Left renal pelvis (tissue), 4 donors: ENCODE measurements at regions not wholly inside any gene's neighbourhood (a gene's known extent, or its start where the extent isn't known, plus 50 kb on each side); places are given as distances from the start of the nearest gene placed in this dataset.

Experiments
- DNase-seq, 4 donors: peaks; one replicate each; pipeline ENCODE4 v3.0.0-alpha.2; 2013; ENCODE audit warnings: low read depth in 4 of 4, low spot score in 3 of 4

- DNase-seq, result peak in 2 of 4 donors; percentile 37 to 42
These were observed 161.6 kb upstream of the FAT1 start for GRCh38 chr4:186885289-186885688.

GRCh38 chr4:186886759-186887158 is 163.1 kb upstream of the FAT1 start:
- DNase-seq, result no peak

- DNase-seq, result no peak
These were observed 163.6 kb upstream of the FAT1 start for GRCh38 chr4:186887291-186887700.

GRCh38 chr4:186887752-186888151 is 164.1 kb upstream of the FAT1 start:
- DNase-seq, result no peak

- DNase-seq, result no peak
These were observed 166.4 kb upstream of the FAT1 start for GRCh38 chr4:186889876-186890643.

- no peak for DNase-seq
These were observed 168.3 kb upstream of the FAT1 start for GRCh38 chr4:186891859-186892486.

- DNase-seq, result no peak
These were observed 174.7 kb upstream of the FAT1 start for GRCh38 chr4:186898367-186898766.

GRCh38 chr4:186900232-186900900 is 176.7 kb upstream of the FAT1 start:
- DNase-seq, result no peak

- DNase-seq, result no peak
These were observed 177.3 kb upstream of the FAT1 start for GRCh38 chr4:186900984-186901383.

GRCh38 chr4:186901850-186902249 is 178.2 kb upstream of the FAT1 start:
- no peak for DNase-seq

GRCh38 chr4:186902361-186902760 is 178.7 kb upstream of the FAT1 start:
- DNase-seq, result no peak

- DNase-seq, result no peak
These were observed 180.4 kb upstream of the FAT1 start for GRCh38 chr4:186904101-186904500.

- no peak for DNase-seq
These were observed 183.1 kb upstream of the FAT1 start for GRCh38 chr4:186906722-186907121.

GRCh38 chr4:186910385-186910784 is 186.7 kb upstream of the FAT1 start:
- DNase-seq, result no peak

GRCh38 chr4:186912606-186913005 is 188.9 kb upstream of the FAT1 start:
- no peak for DNase-seq

- no peak for DNase-seq
These were observed 192.2 kb upstream of the FAT1 start for GRCh38 chr4:186915816-186916215.

- DNase-seq, result no peak
These were observed 193.5 kb upstream of the FAT1 start for GRCh38 chr4:186917136-186917535.

- DNase-seq, result no peak
These were observed 194.8 kb upstream of the FAT1 start for GRCh38 chr4:186918466-186918865.

- no peak for DNase-seq
These were observed 195.7 kb upstream of the FAT1 start for GRCh38 chr4:186919340-186919739.

GRCh38 chr4:186920483-186920882 is 196.8 kb upstream of the FAT1 start:
- DNase-seq, result no peak

GRCh38 chr4:186920992-186921391 is 197.3 kb upstream of the FAT1 start:
- no peak for DNase-seq

- DNase-seq, result no peak
These were observed 201.1 kb upstream of the FAT1 start for GRCh38 chr4:186924723-186925122.
